Lower leg skin (tissue), 3 donors: ENCODE measurements at regions not wholly inside any gene's neighbourhood (a gene's known extent, or its start where the extent isn't known, plus 50 kb on each side); places are given as distances from the start of the nearest gene placed in this dataset.

Source experiments
- CTCF ChIP-seq, 3 donors: fragments of 450-650 bp; IDR thresholded peaks; one replicate each; pipeline ENCODE4 v1.5.1; 2016; ENCODE audit warnings: antibody characterized with exemption in 3 of 3, mild to moderate bottlenecking in 3 of 3, moderate library complexity in 2 of 3
- POLR2A ChIP-seq, 2 donors: fragments of 450-650 bp; IDR thresholded peaks; one replicate each; pipeline ENCODE4 v1.6.1; 2016 to 2017; ENCODE audit warnings: antibody characterized with exemption in 2 of 2, mild to moderate bottlenecking in 1 of 2, moderate library complexity in 1 of 2

GRCh38 chr2:56757884-56758545, 574.2 kb downstream of the CCDC85A start:
- TF ChIP-seq POLR2A (IDR thresholded peaks at IDR 0.05) (no peak), CTCF (IDR thresholded peaks at IDR 0.05) (no peak)
